ENCODE measurements at regions not wholly inside any gene's neighbourhood (a gene's known extent, or its start where the extent isn't known, plus 50 kb on each side); places are given as distances from the start of the nearest gene placed in this dataset.

GRCh38 chr18:78912844-78913243, 66.8 kb upstream of the SALL3 start:
- TF ChIP-seq CTCF (IDR thresholded peaks at IDR 0.05) = no peak
- TF ChIP-seq POLR2AphosphoS5 (IDR thresholded peaks at IDR 0.05) = no peak
- TF ChIP-seq EP300 (IDR thresholded peaks at IDR 0.05; ENCODE audit: low read depth) = no peak
- no peak for TF ChIP-seq POLR2A (IDR thresholded peaks at IDR 0.05)
